NB4 (cell line): ENCODE measurements at regions not wholly inside any gene's neighbourhood (a gene's known extent, or its start where the extent isn't known, plus 50 kb on each side); places are given as distances from the start of the nearest gene placed in this dataset.

ENCODE experiments used
- POLR2A ChIP-seq: IDR thresholded peaks from 2 replicates; pipeline ENCODE4 v1.6.1; 2011; ENCODE audit warnings: mild to moderate bottlenecking; ENCODE audit not compliant: insufficient read length; ENCODE audit errors: extremely low read depth
- TF ChIP-seq, protein P1 (sequence below): IDR thresholded peaks from one replicate; pipeline ENCODE4 v1.5.1; 2012; ENCODE audit warnings: low read depth, low read length

- TF ChIP-seq, protein P1, sequence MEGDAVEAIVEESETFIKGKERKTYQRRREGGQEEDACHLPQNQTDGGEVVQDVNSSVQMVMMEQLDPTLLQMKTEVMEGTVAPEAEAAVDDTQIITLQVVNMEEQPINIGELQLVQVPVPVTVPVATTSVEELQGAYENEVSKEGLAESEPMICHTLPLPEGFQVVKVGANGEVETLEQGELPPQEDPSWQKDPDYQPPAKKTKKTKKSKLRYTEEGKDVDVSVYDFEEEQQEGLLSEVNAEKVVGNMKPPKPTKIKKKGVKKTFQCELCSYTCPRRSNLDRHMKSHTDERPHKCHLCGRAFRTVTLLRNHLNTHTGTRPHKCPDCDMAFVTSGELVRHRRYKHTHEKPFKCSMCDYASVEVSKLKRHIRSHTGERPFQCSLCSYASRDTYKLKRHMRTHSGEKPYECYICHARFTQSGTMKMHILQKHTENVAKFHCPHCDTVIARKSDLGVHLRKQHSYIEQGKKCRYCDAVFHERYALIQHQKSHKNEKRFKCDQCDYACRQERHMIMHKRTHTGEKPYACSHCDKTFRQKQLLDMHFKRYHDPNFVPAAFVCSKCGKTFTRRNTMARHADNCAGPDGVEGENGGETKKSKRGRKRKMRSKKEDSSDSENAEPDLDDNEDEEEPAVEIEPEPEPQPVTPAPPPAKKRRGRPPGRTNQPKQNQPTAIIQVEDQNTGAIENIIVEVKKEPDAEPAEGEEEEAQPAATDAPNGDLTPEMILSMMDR: no peak
- no peak for TF ChIP-seq POLR2A
Measured at GRCh38 chr1:13956393-13956792, 256.4 kb downstream of the PRDM2 start.
